DMS114 treated with DMSO at 0.1 percent for 48 hours (cell line): ENCODE measurements at regions not wholly inside any gene's neighbourhood (a gene's known extent, or its start where the extent isn't known, plus 50 kb on each side); places are given as distances from the start of the nearest gene placed in this dataset.

Experiments used
- DNase-seq: peaks from one replicate; lab custom pipeline; 2025; ENCODE audit not compliant: unreplicated experiment; lab: John Stamatoyannopoulos, UW

- no peak for DNase-seq
These were observed 130.4 kb downstream of the MBL2 start for GRCh38 chr10:52642208-52642607.

DNA sequence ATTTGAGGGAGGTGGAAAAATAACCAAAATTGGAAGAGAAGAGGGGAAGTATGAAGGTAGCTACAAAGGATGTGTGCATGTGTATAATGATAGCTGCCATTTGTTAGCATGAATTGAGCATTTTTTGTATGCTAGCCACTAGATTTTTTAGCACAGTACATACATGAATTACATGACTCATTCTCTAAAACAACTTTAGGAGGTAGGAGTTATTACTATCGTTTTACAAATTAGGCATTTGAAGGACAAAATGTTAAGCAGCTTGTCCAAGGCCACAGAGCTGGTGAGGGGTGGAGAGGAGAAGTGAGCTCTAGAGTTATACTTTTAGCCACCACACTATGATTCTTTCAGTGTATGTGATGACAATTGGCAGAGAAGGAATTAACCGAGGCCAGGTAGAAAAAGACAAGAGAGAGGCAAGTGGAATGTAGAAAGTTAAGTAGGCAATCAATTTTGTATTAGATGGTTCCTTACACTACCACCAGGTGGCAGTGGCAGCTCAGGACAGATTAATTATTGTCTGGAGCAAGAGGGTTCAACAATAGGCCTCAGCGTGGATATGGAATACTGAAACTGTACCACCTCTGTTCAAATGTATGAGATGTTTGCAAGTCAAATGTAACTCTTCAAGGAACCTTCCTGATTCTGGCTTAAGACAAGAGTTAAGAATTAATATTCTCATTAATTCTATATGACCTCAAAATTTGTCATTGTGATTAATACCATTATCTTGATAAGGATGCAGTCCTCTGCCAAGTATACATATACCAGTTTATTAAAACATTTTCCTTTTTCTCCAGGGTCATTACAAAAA lies 128.0 kb downstream of the MBL2 start:
- DNase-seq, result peak; percentile 57

DNA sequence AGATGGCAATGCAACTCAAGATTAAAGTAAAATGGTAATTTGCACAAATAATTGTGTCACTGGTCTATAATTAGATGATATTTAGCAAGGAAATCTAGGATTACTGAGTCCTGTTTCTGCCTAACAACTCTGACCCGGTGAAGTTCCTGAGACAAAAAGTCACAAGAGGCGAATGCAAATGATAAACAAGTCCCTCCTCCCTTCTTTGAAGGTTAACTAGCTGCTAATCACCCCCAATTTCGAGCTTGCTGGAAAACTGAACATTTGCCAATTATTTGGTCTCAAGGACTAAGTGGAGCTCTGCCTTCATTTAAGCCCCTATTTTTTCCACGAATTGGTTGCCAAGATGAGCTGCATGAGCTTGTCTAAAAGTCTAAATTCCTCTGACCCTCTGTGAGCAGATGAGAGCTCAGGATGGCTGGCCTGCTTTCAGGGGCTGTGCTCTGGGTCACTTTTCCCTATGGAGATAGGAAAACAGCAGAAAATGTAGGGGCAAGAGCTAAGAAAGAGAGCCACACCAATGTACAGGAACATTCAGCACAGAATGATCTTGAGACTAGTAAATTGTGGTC lies 127.3 kb downstream of the MBL2 start:
- DNase-seq, result no peak

DNA sequence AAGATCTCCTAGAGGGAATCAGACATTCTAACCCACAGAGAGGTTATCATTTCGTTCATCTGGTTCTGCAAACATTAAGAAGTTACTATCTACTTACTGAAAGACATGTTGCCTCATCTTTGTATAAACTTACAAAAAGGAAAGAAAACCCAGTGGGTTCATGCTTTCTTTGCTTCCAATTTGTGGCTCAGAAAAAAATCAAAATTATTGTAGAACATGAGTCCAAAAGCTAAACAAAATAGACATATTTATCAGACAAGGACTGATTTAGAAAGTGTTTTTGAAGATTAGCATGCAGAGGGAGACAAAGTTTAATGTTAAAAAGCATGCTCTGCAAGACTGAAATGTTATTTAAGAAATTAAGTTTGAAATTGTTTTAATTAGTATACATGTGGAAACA lies 123.1 kb downstream of the MBL2 start:
- DNase-seq, result no peak

DNA sequence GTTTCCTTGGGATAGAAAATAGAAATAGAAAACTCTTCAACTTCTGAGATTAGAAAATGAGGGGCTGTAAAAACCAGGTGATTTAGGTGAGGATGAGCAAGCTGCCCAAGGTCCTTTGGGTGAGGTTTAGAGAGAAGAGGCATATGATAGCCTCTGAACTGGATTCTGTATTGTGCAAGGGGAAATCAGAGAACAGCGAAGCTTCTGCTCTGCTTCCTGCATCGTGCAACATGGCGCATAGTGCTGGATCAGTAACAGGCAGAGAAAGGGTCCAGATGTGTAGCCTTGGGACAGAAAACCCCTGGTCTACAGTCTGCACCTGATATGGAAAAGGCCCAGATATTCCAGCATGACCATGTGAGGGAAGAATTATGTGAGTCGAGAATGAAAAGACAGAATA lies 121.7 kb downstream of the MBL2 start:
- DNase-seq, result no peak

DNA sequence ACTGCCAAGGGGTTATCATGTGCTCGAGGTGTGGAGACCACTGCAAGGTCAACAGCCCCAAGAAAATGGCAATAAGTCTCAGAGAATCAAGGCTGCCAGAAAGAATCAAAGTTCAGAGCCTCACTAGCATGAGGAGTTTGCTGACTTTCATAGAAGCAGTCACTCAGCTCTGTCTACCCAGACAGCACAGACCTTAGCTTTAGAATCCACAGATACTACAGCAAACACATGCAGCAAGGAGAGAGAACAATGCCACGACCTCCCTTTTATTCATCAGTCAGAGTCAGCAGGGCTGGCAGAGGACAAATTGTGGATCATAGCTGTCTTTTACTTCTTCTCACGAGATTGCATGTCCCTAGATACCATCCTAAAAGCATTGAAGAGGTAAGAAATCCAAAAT lies 121.3 kb downstream of the MBL2 start:
- DNase-seq, result no peak

GRCh38 chr10:52652431-52653262 lies 119.9 kb downstream of the MBL2 start:
- no peak for DNase-seq

DNA sequence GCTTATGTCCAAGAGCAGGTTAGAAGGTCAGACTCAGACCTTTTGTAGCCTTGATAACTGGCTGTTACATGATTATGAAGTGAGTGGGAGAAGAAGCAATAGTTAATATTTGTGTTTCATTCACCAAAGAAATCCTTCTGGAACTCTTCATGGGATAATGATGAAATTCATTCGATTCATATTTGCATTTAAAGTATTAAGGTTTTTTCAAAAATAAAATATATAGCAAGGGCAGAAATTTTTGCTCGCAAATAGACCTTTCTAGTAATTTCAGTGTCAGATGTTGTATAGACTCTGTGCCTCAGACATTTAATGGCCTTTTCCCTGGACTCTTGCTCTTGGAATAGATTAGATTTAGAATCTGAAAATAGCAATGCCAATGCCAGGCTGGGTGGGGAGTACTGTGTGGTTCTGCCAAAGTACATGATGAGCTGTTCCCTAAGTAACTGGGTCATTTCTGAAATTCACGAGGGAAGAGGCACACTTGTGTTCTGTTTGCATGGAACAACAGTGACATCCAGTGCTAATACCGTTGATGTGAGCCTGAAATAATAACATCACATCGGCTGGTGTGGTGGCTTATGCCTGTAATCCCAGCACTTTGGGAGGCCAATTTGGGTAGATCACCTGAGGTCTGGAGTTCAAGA lies 119.2 kb downstream of the MBL2 start:
- DNase-seq, result no peak

GRCh38 chr10:52654201-52654600 lies 118.4 kb downstream of the MBL2 start:
- DNase-seq, result no peak

DNA sequence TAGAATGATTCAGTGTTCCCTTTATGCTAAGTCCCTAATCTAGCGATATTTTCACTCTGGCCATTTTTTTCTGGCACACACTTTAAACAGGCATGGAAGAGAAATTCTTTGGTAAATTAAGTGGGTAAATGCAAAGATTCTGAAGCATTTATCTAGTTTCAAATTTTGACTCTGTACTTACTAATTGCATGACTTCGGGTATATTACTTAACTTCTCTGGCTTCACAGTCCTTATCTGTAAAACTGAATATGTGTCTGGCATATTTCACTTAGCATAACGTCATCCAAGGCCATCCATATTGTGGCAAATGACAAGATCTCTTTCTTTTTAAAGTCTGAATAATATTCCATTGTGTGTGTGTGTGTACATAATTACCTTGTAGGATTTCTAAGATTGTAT lies 114.5 kb downstream of the MBL2 start:
- no peak for DNase-seq

GRCh38 chr10:52659085-52659484 lies 113.5 kb downstream of the MBL2 start:
- DNase-seq, result no peak

GRCh38 chr10:52662256-52662655 lies 110.3 kb downstream of the MBL2 start:
- no peak for DNase-seq

DNA sequence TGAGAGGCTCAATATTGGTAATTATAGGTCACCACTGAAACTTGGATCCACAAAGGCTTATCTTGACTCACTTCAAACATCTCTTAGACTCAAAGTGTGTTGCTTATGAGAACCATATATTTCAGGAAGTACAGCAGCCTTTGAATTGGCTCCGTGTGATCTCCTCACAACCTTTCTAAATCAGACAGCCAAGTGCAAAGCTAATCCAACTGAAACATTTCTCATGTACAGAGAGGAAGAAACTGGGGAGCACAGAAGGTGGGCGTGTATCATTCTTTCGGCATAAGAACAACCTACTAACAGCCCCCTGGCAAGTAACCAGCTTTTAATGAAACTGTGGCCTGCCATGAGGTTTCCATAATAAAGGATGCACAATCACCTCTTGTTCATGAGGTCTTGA lies 109.4 kb downstream of the MBL2 start:
- no peak for DNase-seq

DNA sequence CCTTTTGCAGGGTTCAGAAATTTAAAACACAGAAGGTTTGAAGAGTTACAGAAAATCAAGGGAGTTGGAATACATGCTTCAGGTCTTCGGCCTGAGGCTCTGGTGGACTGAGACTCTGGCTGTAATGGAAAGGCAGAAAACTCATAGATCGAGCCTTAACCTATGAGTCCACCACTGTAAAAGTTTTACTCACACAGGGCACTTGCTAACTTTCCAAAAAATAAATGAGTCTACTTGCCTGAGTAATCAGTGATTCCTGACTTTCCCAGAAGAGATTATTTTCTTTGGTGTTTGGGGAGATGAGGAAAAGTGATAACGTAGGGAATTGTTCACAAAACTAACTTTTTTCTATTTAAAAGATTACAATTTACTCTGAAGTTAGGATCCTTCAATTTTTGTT lies 108.0 kb downstream of the MBL2 start:
- DNase-seq, result no peak

- DNase-seq, result no peak
These were observed 106.8 kb downstream of the MBL2 start for GRCh38 chr10:52665821-52666220.

- DNase-seq, result no peak
These were observed 105.7 kb downstream of the MBL2 start for GRCh38 chr10:52666931-52667330.

- no peak for DNase-seq
These were observed 104.6 kb downstream of the MBL2 start for GRCh38 chr10:52668024-52668423.

- DNase-seq, result no peak
These were observed 99.7 kb downstream of the MBL2 start for GRCh38 chr10:52672880-52673279.

GRCh38 chr10:52673468-52673867 lies 99.1 kb downstream of the MBL2 start:
- DNase-seq, result no peak

GRCh38 chr10:52674474-52674873 lies 98.1 kb downstream of the MBL2 start:
- DNase-seq, result no peak

DNA sequence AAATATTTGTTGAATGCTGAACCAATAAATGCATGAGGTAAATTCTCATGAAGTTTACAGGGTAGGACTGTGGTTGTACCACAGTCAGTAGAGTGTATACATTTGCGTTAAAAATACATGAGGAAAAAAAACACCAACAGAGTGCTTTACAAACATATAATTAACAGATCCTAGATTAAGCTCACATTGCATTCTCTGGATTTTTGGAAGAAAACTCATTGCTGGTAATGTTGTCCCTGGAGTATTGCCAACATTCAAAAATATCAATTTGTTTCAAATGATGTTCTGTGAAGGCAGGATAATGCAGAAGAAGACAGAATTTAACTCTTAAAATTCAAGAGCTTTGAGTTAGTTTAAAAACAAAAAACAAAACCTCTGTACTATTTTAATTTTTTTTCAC lies 95.5 kb downstream of the MBL2 start:
- no peak for DNase-seq

GRCh38 chr10:52678611-52679010 lies 94.0 kb downstream of the MBL2 start:
- no peak for DNase-seq
